Activated T-helper 1 cell treated with anti-CD3 and anti-CD28 coated beads, Interleukin-12 subunit alpha, Interleukin-12 subunit beta, Interleukin-2, Interleukin-4 antibody, amounts not matched to agents 30 ng/mL and 10 ng/mL and 1 ng/mL, durations not matched to agents 14 hours and 24 hours and 36 hours (primary cell): ENCODE measurements at regions not wholly inside any gene's neighbourhood (a gene's known extent, or its start where the extent isn't known, plus 50 kb on each side); places are given as distances from the start of the nearest gene placed in this dataset.

Experiments used
- DNase-seq: peaks from one replicate; pipeline ENCODE4 v3.0.0; 2021; ENCODE audit warnings: low spot score
- H3K27ac Mint-ChIP-seq: one replicate; pipeline ENCODE4 v1.8.0; 2021; ENCODE audit warnings: mild to moderate bottlenecking, mixed read lengths
- H3K27me3 Mint-ChIP-seq: one replicate; pipeline ENCODE4 v1.8.0; 2022; ENCODE audit warnings: mild to moderate bottlenecking, moderate library complexity, mixed read lengths; ENCODE audit not compliant: insufficient read depth
- H3K36me3 Mint-ChIP-seq: one replicate; pipeline ENCODE4 v1.8.0; 2021; ENCODE audit warnings: low read depth, mixed read lengths
- H3K4me1 Mint-ChIP-seq: one replicate; pipeline ENCODE4 v1.8.0; 2021; ENCODE audit warnings: low read depth, mixed read lengths
- H3K4me3 Mint-ChIP-seq: one replicate; pipeline ENCODE4 v1.8.0; 2021; ENCODE audit warnings: mild to moderate bottlenecking, moderate library complexity, mixed read lengths
- H3K9me3 Mint-ChIP-seq: one replicate; pipeline ENCODE4 v1.8.0; 2021; ENCODE audit warnings: mixed read lengths
- intact Hi-C: fragments of 100-400 bp; cut with micrococcal nuclease; formaldehyde crosslinking; loops from one replicate; pipeline ENCODE4 v1.15.1; 2024

GRCh38 chr4:155602351-155603140 is 64.1 kb upstream of the GUCY1A1 start:
- Mint-ChIP-seq H3K4me3 (no peak overlapping the region), H3K4me1 (no peaks in the 10 kb centered on the region), H3K9me3 (no peaks in the 10 kb centered on the region), H3K36me3 (no peaks in the 10 kb centered on the region), H3K27ac (no peak overlapping the region), H3K27me3 (peaks cover 7% of the 10 kb centered on the region)
- DNase-seq = no peak
- intact Hi-C loops = no loop called here

GRCh38 chr4:155600244-155600643 is 66.4 kb upstream of the GUCY1A1 start:
- Mint-ChIP-seq H3K4me1 (no peaks in the 10 kb centered on the region), H3K27ac (no peak overlapping the region), H3K4me3 (no peak overlapping the region), H3K9me3 (no peaks in the 10 kb centered on the region), H3K36me3 (no peaks in the 10 kb centered on the region), H3K27me3 (peaks cover 11% of the 10 kb centered on the region)
- DNase-seq = no peak
- intact Hi-C loops = no loop called here

- H3K36me3 Mint-ChIP-seq = no peaks in the 10 kb centered on the region
- no peaks in the 10 kb centered on the region for H3K9me3 Mint-ChIP-seq
- no peak for DNase-seq
- H3K27ac Mint-ChIP-seq = no peak overlapping the region
- no peak overlapping the region for H3K4me3 Mint-ChIP-seq
- intact Hi-C loops = no loop called here
- no peaks in the 10 kb centered on the region for H3K4me1 Mint-ChIP-seq
- peaks cover 8% of the 10 kb centered on the region for H3K27me3 Mint-ChIP-seq
Observed at GRCh38 chr4:155599596-155599995, 67.1 kb upstream of the GUCY1A1 start.

- H3K36me3 Mint-ChIP-seq = no peaks in the 10 kb centered on the region
- no peaks in the 10 kb centered on the region for H3K4me1 Mint-ChIP-seq
- peaks cover 8% of the 10 kb centered on the region for H3K27me3 Mint-ChIP-seq
- H3K9me3 Mint-ChIP-seq = no peaks in the 10 kb centered on the region
- no peak overlapping the region for H3K4me3 Mint-ChIP-seq
- H3K27ac Mint-ChIP-seq = no peak overlapping the region
- intact Hi-C loops = no loop called here
- no peak for DNase-seq
Observed at GRCh38 chr4:155599085-155599484, 67.6 kb upstream of the GUCY1A1 start.

GRCh38 chr4:155597933-155598451 is 68.7 kb upstream of the GUCY1A1 start:
- intact Hi-C loops = no loop called here

GRCh38 chr4:155597281-155597680 is 69.4 kb upstream of the GUCY1A1 start:
- no peaks in the 10 kb centered on the region for H3K36me3 Mint-ChIP-seq
- no peak for DNase-seq
- H3K27me3 Mint-ChIP-seq = peaks cover 6% of the 10 kb centered on the region
- no peaks in the 10 kb centered on the region for H3K9me3 Mint-ChIP-seq
- intact Hi-C loops = no loop called here
- no peaks in the 10 kb centered on the region for H3K4me1 Mint-ChIP-seq
- no peak overlapping the region for H3K4me3 Mint-ChIP-seq
- H3K27ac Mint-ChIP-seq = no peak overlapping the region

More at GRCh38 chr4:155597933-155598451, 68.7 kb upstream of the GUCY1A1 start:
- peaks cover 8% of the 10 kb centered on the region for H3K27me3 Mint-ChIP-seq
- H3K9me3 Mint-ChIP-seq = no peaks in the 10 kb centered on the region
- H3K36me3 Mint-ChIP-seq = no peaks in the 10 kb centered on the region
- H3K4me3 Mint-ChIP-seq = no peak overlapping the region
- no peak for DNase-seq
- H3K27ac Mint-ChIP-seq = no peak overlapping the region
- H3K4me1 Mint-ChIP-seq = no peaks in the 10 kb centered on the region

GRCh38 chr4:155593793-155594192 is 72.9 kb upstream of the GUCY1A1 start:
- Mint-ChIP-seq H3K27me3 (peaks cover 4% of the 10 kb centered on the region), H3K9me3 (no peaks in the 10 kb centered on the region), H3K4me3 (no peak overlapping the region), H3K4me1 (no peaks in the 10 kb centered on the region), H3K27ac (no peak overlapping the region), H3K36me3 (no peaks in the 10 kb centered on the region)
- intact Hi-C loops = no loop called here
- no peak for DNase-seq

- no peak overlapping the region for H3K4me3 Mint-ChIP-seq
- peaks cover 4% of the 10 kb centered on the region for H3K27me3 Mint-ChIP-seq
- intact Hi-C loops = no loop called here
- DNase-seq = no peak
- no peaks in the 10 kb centered on the region for H3K9me3 Mint-ChIP-seq
- no peaks in the 10 kb centered on the region for H3K36me3 Mint-ChIP-seq
- H3K4me1 Mint-ChIP-seq = no peaks in the 10 kb centered on the region
- H3K27ac Mint-ChIP-seq = no peak overlapping the region
Observed at GRCh38 chr4:155592938-155593297, 73.7 kb upstream of the GUCY1A1 start.

GRCh38 chr4:155592179-155592937 is 74.3 kb upstream of the GUCY1A1 start:
- Mint-ChIP-seq H3K27ac (no peak overlapping the region), H3K36me3 (no peaks in the 10 kb centered on the region), H3K27me3 (peaks cover 4% of the 10 kb centered on the region), H3K4me3 (no peak overlapping the region), H3K9me3 (no peaks in the 10 kb centered on the region), H3K4me1 (no peaks in the 10 kb centered on the region)
- no peak for DNase-seq
- intact Hi-C loops = no loop called here

- no peak for DNase-seq
- Mint-ChIP-seq H3K27me3 (peaks cover 4% of the 10 kb centered on the region), H3K4me1 (no peaks in the 10 kb centered on the region), H3K36me3 (no peaks in the 10 kb centered on the region), H3K4me3 (no peak overlapping the region), H3K9me3 (no peaks in the 10 kb centered on the region), H3K27ac (no peak overlapping the region)
- intact Hi-C loops = no loop called here
Observed at GRCh38 chr4:155591738-155592143, 74.9 kb upstream of the GUCY1A1 start.

GRCh38 chr4:155590796-155591585 is 75.7 kb upstream of the GUCY1A1 start:
- peaks cover 1% of the 10 kb centered on the region for H3K27me3 Mint-ChIP-seq
- no peaks in the 10 kb centered on the region for H3K9me3 Mint-ChIP-seq
- H3K36me3 Mint-ChIP-seq = no peaks in the 10 kb centered on the region
- no peak for DNase-seq
- H3K27ac Mint-ChIP-seq = no peak overlapping the region
- no peak overlapping the region for H3K4me3 Mint-ChIP-seq
- no peaks in the 10 kb centered on the region for H3K4me1 Mint-ChIP-seq
- intact Hi-C loops = no loop called here

GRCh38 chr4:155588437-155588836 is 78.2 kb upstream of the GUCY1A1 start:
- intact Hi-C loops = no loop called here
- Mint-ChIP-seq H3K4me3 (no peak overlapping the region), H3K9me3 (peaks cover 2% of the 10 kb centered on the region), H3K4me1 (peaks cover 4% of the 10 kb centered on the region), H3K27ac (no peak overlapping the region), H3K36me3 (no peaks in the 10 kb centered on the region), H3K27me3 (peaks cover 3% of the 10 kb centered on the region)
- no peak for DNase-seq

- intact Hi-C loops = no loop called here
- Mint-ChIP-seq H3K9me3 (peaks cover 6% of the 10 kb centered on the region), H3K27me3 (peaks cover 3% of the 10 kb centered on the region)
Observed at GRCh38 chr4:155587766-155588165, 78.9 kb upstream of the GUCY1A1 start.

More at GRCh38 chr4:155587766-155588165, 78.9 kb upstream of the GUCY1A1 start:
- Mint-ChIP-seq H3K27ac (no peak overlapping the region), H3K36me3 (no peaks in the 10 kb centered on the region), H3K4me1 (peaks cover 11% of the 10 kb centered on the region), H3K4me3 (no peak overlapping the region)
- DNase-seq = no peak
